ENCODE measurements at regions not wholly inside any gene's neighbourhood (a gene's known extent, or its start where the extent isn't known, plus 50 kb on each side); places are given as distances from the start of the nearest gene placed in this dataset.

GRCh38 chr4:30972542-30972941 is 252.4 kb downstream of the PCDH7 start:
- Histone ChIP-seq H3K36me3 (no peaks in the 10 kb centered on the region), H3K27ac (no peak overlapping the region), H3K4me1 (ENCODE audit: low read depth) (peaks cover 9% of the 10 kb centered on the region), H3K4me3 (no peak overlapping the region), H3K9me3 (ENCODE audit: low read depth) (no peaks in the 10 kb centered on the region), H3K27me3 (no peaks in the 10 kb centered on the region)
- DNase-seq (ENCODE audit: low read depth in 1 of 2, low spot score in 1 of 2) = no peak
- no peak for TF ChIP-seq CTCF (IDR thresholded peaks at IDR 0.05; ENCODE audit: low read depth, low read length)

- H3K27me3 ChIP-seq = no peaks in the 10 kb centered on the region
- H3K36me3 ChIP-seq = no peaks in the 10 kb centered on the region
- no peaks in the 10 kb centered on the region for H3K9me3 ChIP-seq (ENCODE audit: low read depth)
- H3K27ac ChIP-seq = no peak overlapping the region
- no peak overlapping the region for H3K4me3 ChIP-seq
- TF ChIP-seq CTCF (IDR thresholded peaks at IDR 0.05; ENCODE audit: low read depth, low read length) = no peak
- no peak for DNase-seq (ENCODE audit: low read depth in 1 of 2, low spot score in 1 of 2)
- H3K4me1 ChIP-seq (ENCODE audit: low read depth) = peaks cover 9% of the 10 kb centered on the region
These were observed 253.8 kb downstream of the PCDH7 start for GRCh38 chr4:30973993-30974392.

DNA sequence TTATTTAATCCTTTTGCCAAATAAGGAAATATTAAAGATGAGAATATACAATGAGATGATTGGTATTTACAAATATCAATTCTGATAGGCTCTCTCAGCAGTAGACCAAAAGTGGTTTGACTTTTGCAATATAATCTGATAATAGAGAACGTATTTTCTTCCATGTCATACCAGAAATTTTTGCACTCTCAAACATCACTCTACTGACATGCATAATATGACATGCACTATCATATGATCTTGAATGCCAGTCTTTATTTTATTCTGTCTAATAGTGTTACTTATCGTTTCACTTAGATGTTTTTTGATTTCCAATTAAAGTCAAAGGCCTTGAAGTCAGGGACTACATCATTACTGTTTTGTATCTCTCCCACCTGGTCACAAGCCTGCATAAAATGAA is 259.2 kb downstream of the PCDH7 start:
- H3K9me3 ChIP-seq (ENCODE audit: low read depth) = no peaks in the 10 kb centered on the region
- no peak for DNase-seq (ENCODE audit: low read depth in 1 of 2, low spot score in 1 of 2)
- no peak for TF ChIP-seq CTCF (IDR thresholded peaks at IDR 0.05; ENCODE audit: low read depth, low read length)
- no peak overlapping the region for H3K27ac ChIP-seq
- no peak overlapping the region for H3K4me3 ChIP-seq
- H3K4me1 ChIP-seq (ENCODE audit: low read depth) = peaks cover 3% of the 10 kb centered on the region
- H3K36me3 ChIP-seq = no peaks in the 10 kb centered on the region
- H3K27me3 ChIP-seq = no peaks in the 10 kb centered on the region

GRCh38 chr4:30989508-30989907 is 269.3 kb downstream of the PCDH7 start:
- Histone ChIP-seq H3K9me3 (ENCODE audit: low read depth) (no peaks in the 10 kb centered on the region), H3K4me1 (ENCODE audit: low read depth) (no peaks in the 10 kb centered on the region), H3K27ac (no peak overlapping the region), H3K27me3 (no peaks in the 10 kb centered on the region), H3K4me3 (no peak overlapping the region), H3K36me3 (no peaks in the 10 kb centered on the region)
- TF ChIP-seq CTCF (IDR thresholded peaks at IDR 0.05; ENCODE audit: low read depth, low read length) = no peak
- no peak for DNase-seq (ENCODE audit: low read depth in 1 of 2, low spot score in 1 of 2)

- TF ChIP-seq CTCF (IDR thresholded peaks at IDR 0.05; ENCODE audit: low read depth, low read length) = no peak
- DNase-seq (ENCODE audit: low read depth in 1 of 2, low spot score in 1 of 2) = no peak
These were observed 276.7 kb downstream of the PCDH7 start for GRCh38 chr4:30996841-30997240.

GRCh38 chr4:31005037-31005436 is 284.9 kb downstream of the PCDH7 start:
- no peak for DNase-seq (ENCODE audit: low read depth in 1 of 2, low spot score in 1 of 2)
- Histone ChIP-seq H3K36me3 (no peaks in the 10 kb centered on the region), H3K4me1 (ENCODE audit: low read depth) (peaks cover 8% of the 10 kb centered on the region), H3K9me3 (ENCODE audit: low read depth) (no peaks in the 10 kb centered on the region), H3K4me3 (no peak overlapping the region), H3K27me3 (no peaks in the 10 kb centered on the region), H3K27ac (peak overlapping the region; percentile 15)
- no peak for TF ChIP-seq CTCF (IDR thresholded peaks at IDR 0.05; ENCODE audit: low read depth, low read length)

More at GRCh38 chr4:30996841-30997240, 276.7 kb downstream of the PCDH7 start:
- Histone ChIP-seq H3K4me1 (ENCODE audit: low read depth) (no peaks in the 10 kb centered on the region), H3K4me3 (no peak overlapping the region), H3K36me3 (no peaks in the 10 kb centered on the region), H3K27ac (no peak overlapping the region), H3K9me3 (ENCODE audit: low read depth) (no peaks in the 10 kb centered on the region), H3K27me3 (no peaks in the 10 kb centered on the region)
